Stimulated activated CD8-positive, alpha-beta memory T cell treated with anti-CD3 and anti-CD28 coated beads, Interleukin-2, amount 100 ng/mL, for 48 hours (primary cell): ENCODE measurements at regions not wholly inside any gene's neighbourhood (a gene's known extent, or its start where the extent isn't known, plus 50 kb on each side); places are given as distances from the start of the nearest gene placed in this dataset.
"Not testable (repeated sequence)": the region's sequence is repeated elsewhere in the genome, so short reads cannot be mapped to it uniquely, and the experiment has no call there.

Source experiments
- DNase-seq, 2 donors: peaks; one replicate each; pipeline ENCODE4 v3.0.0-alpha.2; 2020; ENCODE audit warnings: low read depth in 2 of 2

GRCh38 chr6:27624694-27625262 lies 151.9 kb upstream of the ZNF184 start:
- no peak for DNase-seq

GRCh38 chr6:27623103-27623502 lies 150.2 kb upstream of the ZNF184 start:
- DNase-seq: no peak

- DNase-seq: no peak
Measured at GRCh38 chr6:27619436-27619835, 146.5 kb upstream of the ZNF184 start.

DNA sequence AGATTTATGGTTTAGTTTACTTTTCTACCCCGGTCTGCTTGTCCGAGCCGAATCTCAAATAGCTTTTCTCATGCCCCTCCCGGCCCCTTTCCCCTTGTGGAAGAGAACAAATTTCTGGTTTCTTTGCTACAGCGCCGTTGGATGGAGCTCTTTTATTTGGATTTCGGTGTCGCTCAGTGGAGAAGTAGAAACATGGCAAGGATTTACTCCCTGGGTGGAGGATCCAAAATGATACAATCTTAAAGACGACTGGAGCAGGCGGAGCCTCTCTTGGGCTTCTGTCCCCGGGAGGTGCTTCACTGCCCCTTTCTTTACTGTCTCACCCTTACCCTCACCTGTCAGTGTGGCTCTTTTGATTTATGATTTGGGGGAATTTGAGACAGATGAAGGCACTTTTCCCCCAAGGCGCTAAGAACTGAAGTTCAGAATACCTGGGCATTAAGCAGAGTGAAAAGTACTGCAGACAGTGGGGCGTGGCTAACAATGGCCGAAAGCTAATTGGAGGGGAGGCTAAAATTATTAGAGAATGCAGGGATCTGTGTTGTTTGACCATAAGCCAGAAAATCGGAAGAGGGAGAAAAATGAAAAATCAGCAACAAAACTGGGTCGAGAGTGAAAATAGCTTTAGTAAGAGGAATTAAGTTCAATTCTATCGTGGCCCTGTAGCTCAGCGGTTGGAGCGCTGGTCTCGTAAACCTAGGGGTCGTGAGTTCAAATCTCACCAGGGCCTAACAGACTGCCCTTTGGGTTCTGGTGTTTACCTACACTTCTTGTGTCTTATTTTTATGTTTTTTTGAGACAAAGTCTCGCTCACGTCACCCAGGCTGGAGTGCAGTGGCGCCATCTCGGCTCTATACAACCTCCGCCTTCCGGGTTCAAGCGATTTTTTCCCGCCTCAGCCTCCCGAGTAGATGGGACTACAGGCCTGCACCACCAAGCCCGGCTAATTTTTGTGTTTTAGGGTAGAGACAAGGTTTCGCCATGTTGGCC lies 145.1 kb upstream of the ZNF184 start:
- DNase-seq: no peak

- DNase-seq: no peak
Measured at GRCh38 chr6:27617046-27617687, 144.3 kb upstream of the ZNF184 start.

- no peak for DNase-seq
Measured at GRCh38 chr6:27616328-27617045, 143.6 kb upstream of the ZNF184 start.

DNA sequence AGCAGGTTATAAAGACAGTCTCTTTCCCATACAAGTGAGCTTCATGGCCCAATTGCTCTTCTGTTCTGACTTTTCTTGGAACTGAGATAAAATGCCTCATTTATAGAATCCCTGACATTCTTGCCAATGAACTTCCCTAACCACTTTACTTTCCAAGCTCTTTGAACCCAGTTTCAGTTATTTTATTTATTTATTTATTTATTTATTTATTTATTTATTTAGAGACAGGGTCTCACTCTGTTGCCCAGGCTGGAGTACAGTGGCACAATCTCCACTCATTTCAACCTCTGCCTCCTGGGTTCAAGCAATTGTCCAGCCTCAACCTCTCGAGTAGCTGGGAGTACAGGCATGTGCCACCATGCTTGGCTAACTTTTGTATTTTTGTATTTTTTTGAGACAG lies 138.5 kb upstream of the ZNF184 start:
- no peak for DNase-seq

- no peak for DNase-seq
Measured at GRCh38 chr6:27608916-27609883, 136.3 kb upstream of the ZNF184 start.

GRCh38 chr6:27605401-27606342 lies 132.8 kb upstream of the ZNF184 start:
- no peak for DNase-seq

DNA sequence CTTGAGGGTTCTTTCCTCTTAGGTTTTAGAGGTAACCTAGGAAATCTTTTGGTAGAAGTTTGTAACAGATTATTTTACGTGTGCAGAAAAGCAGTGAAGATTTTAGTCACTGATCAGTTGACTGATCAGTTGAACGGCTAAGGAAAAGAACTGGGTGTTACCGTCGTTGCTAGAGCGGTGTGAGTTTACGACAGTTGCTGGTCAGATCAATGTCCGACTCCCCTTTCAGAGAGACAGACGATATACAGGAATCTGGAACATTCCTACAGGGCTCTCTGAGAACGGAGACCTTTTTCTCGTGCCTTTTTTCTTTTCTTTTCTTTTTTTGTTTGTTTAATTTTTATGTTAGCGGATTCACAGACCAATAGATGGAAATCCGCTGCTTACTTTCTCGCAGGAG lies 132.1 kb upstream of the ZNF184 start:
- no peak for DNase-seq

- DNase-seq: no peak
Measured at GRCh38 chr6:27601668-27602254, 128.9 kb upstream of the ZNF184 start.

DNA sequence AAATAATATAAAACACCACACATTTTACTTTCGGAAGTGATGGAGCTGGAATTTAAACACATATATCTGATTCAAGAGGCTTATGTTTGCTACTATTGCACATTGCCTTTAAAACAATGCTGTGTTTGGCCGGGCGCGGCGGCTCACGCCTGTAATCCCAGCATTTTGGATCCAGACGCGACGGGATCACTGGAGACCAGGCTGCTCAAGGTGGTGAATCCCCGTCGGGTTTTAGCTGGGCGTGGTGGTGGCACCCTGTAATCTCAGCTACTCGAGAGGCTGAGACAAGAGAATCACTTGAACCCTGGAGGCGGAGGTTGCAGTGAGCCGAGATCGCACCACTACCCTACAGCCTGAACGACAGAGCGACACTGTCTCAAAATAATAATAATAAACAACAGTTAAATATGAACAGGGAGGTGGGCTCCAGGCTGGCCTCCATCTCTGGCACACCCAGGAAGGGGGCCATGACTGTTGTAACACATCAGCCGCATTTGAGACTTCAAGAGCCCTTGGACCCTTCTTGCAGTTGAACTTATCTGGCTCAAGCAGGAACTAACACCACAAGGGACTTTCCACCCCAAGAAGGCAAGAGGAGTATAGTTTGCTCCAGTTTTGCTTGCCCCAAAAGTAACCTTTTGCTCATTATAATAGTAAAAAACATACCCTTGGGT lies 127.1 kb upstream of the ZNF184 start:
- no peak for DNase-seq

GRCh38 chr6:27597031-27597567 lies 124.2 kb upstream of the ZNF184 start:
- not testable (repeated sequence) for DNase-seq

- no peak for DNase-seq
Measured at GRCh38 chr6:27593861-27594260, 121.0 kb upstream of the ZNF184 start.

- DNase-seq: no peak
Measured at GRCh38 chr6:27593200-27593818, 120.4 kb upstream of the ZNF184 start.

GRCh38 chr6:27592481-27593199 lies 119.7 kb upstream of the ZNF184 start:
- peak; percentile 16 to 30 for DNase-seq
